Fibroblast of the aortic adventitia (primary cell): ENCODE measurements at regions not wholly inside any gene's neighbourhood (a gene's known extent, or its start where the extent isn't known, plus 50 kb on each side); places are given as distances from the start of the nearest gene placed in this dataset.

Experiments used
- DNase-seq: peaks from one replicate; pipeline ENCODE4 v3.0.0-alpha.2; 2010; ENCODE audit warnings: low read depth
- H3K4me3 ChIP-seq: 2 replicates; pipeline ENCODE4 v1.5.1; 2011; ENCODE audit warnings: low read depth, mild to moderate bottlenecking, control low read depth, low read length, moderate library complexity
- TF ChIP-seq, protein P1 (sequence below): IDR thresholded peaks from 2 replicates; pipeline ENCODE4 v1.5.1; 2011; ENCODE audit warnings: mild to moderate bottlenecking, low read length, control low read depth, inconsistent platforms; ENCODE audit not compliant: insufficient read depth

DNA sequence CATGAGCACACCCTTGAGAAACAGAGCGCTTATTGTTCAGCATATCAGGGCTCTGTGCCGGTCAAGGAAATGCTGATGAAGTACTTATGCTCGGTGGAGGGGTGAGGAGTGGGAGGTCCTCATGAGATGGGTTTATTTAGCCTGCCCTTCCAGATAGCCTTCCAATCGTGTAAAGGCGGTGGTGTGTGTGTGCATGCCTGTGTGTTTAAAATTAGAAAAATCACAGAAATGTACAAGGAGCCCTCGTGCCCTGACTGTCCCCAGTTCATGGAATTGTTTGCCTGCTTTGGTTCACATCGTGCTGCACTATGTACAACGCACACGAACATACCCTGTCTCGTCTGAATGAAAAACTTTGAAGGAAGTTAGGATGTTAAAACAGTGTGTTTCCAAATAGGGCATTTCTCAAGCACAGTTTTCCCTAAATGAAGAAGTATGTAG lies 158.6 kb downstream of the AQP4 start:
- no peak for DNase-seq
- H3K4me3 ChIP-seq, result no peak overlapping the region
- TF ChIP-seq, protein P1, sequence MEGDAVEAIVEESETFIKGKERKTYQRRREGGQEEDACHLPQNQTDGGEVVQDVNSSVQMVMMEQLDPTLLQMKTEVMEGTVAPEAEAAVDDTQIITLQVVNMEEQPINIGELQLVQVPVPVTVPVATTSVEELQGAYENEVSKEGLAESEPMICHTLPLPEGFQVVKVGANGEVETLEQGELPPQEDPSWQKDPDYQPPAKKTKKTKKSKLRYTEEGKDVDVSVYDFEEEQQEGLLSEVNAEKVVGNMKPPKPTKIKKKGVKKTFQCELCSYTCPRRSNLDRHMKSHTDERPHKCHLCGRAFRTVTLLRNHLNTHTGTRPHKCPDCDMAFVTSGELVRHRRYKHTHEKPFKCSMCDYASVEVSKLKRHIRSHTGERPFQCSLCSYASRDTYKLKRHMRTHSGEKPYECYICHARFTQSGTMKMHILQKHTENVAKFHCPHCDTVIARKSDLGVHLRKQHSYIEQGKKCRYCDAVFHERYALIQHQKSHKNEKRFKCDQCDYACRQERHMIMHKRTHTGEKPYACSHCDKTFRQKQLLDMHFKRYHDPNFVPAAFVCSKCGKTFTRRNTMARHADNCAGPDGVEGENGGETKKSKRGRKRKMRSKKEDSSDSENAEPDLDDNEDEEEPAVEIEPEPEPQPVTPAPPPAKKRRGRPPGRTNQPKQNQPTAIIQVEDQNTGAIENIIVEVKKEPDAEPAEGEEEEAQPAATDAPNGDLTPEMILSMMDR, result no peak

DNA sequence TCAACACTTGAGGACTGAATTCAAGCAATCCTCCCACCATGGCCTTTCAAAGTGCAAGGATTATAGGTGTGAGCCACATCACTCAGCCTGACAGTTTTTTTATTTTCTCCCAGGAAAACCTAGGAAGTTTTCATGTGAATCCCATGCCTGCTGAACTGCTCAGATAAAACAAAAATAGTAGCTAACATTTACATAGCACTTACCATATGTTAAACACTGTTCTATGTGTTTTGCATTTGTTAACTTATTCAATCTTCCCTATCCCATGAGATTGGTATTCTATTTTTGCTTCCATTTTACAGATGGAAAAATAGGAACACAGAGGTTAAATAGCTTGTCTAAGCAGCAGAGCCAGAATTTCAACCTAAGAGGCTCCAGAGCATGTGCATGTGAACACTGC lies 157.4 kb upstream of the KCTD1 start:
- TF ChIP-seq, protein P1, result no peak
- no peak overlapping the region for H3K4me3 ChIP-seq
- no peak for DNase-seq

DNA sequence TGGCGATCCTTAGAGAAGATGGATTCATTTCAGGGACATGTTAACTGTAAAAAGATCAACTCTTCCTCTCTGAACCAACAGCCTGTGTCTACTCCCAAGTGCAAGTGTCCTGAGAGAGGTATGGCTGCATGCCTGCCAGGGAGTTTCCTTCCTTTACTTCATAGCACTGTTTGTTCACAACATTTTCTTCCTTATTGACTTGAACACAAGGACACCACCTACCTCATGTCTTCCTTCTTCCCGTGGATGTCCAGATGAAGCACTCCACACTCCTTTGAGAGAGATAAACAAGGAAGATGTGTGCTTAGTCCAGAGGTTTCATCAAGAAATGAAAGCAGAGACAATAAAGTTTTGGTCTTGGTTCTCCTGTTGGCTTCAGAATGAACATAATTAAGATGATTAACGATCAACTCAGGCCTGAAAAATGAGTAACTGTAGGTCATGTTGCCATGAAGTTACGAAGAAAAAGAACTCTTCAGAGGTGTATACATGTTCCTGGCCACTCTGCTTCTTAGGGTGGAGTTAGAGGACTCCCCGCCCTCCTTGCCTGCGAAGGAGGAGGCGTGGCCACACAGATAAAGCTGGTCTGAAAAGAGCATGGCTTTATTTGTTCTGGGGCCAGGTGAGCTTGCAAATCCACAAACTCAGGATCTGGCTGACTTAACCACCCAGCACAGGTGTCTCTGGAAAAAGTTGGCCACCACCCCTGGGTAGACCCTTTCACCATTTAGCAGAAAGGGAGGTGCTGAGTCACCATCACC lies 155.0 kb upstream of the KCTD1 start:
- TF ChIP-seq, protein P1, result no peak
- H3K4me3 ChIP-seq, result no peak overlapping the region
- DNase-seq, result no peak

DNA sequence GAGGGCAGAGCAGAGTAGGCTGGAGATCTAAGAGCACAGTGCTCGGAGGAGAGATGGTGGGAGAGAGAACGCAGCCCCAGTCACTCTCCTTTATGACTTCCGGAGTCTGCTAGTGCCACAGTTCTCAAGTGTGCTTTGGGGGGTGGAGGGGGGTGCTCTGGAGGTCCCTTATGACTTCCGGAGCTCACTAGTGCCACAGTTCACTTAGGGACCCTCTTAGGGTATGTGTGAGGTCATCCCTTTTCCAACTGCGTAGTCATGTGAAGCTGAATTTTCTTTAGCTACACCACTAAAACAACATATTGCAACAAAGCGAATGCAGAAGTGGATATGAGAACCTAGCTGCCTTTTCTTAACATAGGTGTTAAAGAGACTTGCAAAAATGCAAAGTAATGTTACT lies 153.7 kb upstream of the KCTD1 start:
- no peak for DNase-seq
- TF ChIP-seq, protein P1, result no peak
- no peak overlapping the region for H3K4me3 ChIP-seq

DNA sequence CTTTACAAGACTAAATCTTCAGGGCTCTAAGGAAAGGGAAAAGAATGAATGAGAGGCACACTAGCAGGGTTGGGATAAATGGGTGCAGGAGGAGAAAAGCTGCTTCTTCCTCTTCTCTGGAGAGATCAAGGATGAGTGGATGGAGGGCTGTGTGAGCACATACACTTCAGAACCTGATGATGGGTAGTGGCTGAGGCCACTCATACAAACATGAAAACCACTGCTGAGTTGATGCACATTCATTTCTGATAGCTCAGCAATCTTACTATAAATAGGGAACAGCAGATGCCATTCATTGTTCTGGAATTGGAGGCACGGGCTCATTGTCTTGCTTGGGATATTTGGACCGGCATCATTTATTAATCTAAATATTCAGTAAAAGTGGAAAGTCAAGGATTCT lies 152.4 kb upstream of the KCTD1 start:
- no peak overlapping the region for H3K4me3 ChIP-seq
- no peak for DNase-seq
- TF ChIP-seq, protein P1, result no peak

DNA sequence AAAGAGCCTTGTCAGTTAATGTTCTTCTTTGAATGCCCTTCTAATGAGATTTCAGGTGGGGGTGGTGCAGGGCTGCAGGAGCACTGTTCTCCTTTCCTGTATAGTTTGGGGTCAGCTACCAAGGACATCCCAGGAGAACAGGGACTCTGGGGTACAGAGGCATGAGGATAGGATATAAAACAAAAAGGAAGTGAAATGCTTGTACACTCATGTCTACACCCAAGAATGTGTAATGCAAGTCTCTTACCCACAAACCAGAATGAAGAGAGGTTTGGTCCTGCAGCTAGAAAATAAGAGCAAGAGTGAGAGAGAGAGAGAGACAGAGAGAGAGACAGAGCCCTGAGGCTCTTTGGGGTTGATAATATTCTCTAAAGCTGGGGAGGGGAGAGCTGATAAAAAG lies 151.8 kb upstream of the KCTD1 start:
- TF ChIP-seq, protein P1, result no peak
- no peak overlapping the region for H3K4me3 ChIP-seq
- DNase-seq, result no peak
